ENCODE measurements at regions not wholly inside any gene's neighbourhood (a gene's known extent, or its start where the extent isn't known, plus 50 kb on each side); places are given as distances from the start of the nearest gene placed in this dataset.

GRCh38 chr18:27899893-27900292, 277.0 kb downstream of the CDH2 start:
- H3K27me3 Mint-ChIP-seq (ENCODE audit: low read depth), result no peaks in the 10 kb centered on the region

GRCh38 chr18:27894746-27895145, 282.2 kb downstream of the CDH2 start:
- Mint-ChIP-seq H3K4me3 (no peak overlapping the region), H3K4me1 (ENCODE audit: low read depth) (no peaks in the 10 kb centered on the region), H3K9me3 (peaks cover 1% of the 10 kb centered on the region), H3K36me3 (ENCODE audit: low read depth) (no peaks in the 10 kb centered on the region), H3K27ac (no peak overlapping the region), H3K27me3 (ENCODE audit: low read depth) (no peaks in the 10 kb centered on the region)
- CTCF ChIA-PET, result no interaction called here
- no peak for DNase-seq
- intact Hi-C loops (cut with micrococcal nuclease), result no loop called here

More at GRCh38 chr18:27899893-27900292, 277.0 kb downstream of the CDH2 start:
- intact Hi-C loops (cut with micrococcal nuclease), result no loop called here
- CTCF ChIA-PET, result no interaction called here
- Mint-ChIP-seq H3K4me3 (no peak overlapping the region), H3K27ac (no peak overlapping the region), H3K4me1 (ENCODE audit: low read depth) (no peaks in the 10 kb centered on the region), H3K36me3 (ENCODE audit: low read depth) (no peaks in the 10 kb centered on the region), H3K9me3 (peaks cover 3% of the 10 kb centered on the region)
- no peak for DNase-seq

GRCh38 chr18:27887711-27888495, 289.0 kb downstream of the CDH2 start:
- CTCF ChIA-PET, result interaction anchor here (0.6 kb wide), 1 partner anchor 9 kb away, joined by 3 read pairs; no protein-coding TSS in a partner anchor
- no peaks in the 10 kb centered on the region for H3K36me3 Mint-ChIP-seq (ENCODE audit: low read depth)
- H3K27ac Mint-ChIP-seq, result no peak overlapping the region
- peaks cover 3% of the 10 kb centered on the region for H3K9me3 Mint-ChIP-seq
- DNase-seq, result no peak
- H3K4me1 Mint-ChIP-seq (ENCODE audit: low read depth), result no peaks in the 10 kb centered on the region
- no peaks in the 10 kb centered on the region for H3K27me3 Mint-ChIP-seq (ENCODE audit: low read depth)
- intact Hi-C loops (cut with micrococcal nuclease), result no loop called here
- no peak overlapping the region for H3K4me3 Mint-ChIP-seq

GRCh38 chr18:27887287-27887686, 289.6 kb downstream of the CDH2 start:
- no peaks in the 10 kb centered on the region for H3K4me1 Mint-ChIP-seq (ENCODE audit: low read depth)
- no peaks in the 10 kb centered on the region for H3K36me3 Mint-ChIP-seq (ENCODE audit: low read depth)
- intact Hi-C loops (cut with micrococcal nuclease), result no loop called here
- CTCF ChIA-PET, result no interaction called here
- H3K9me3 Mint-ChIP-seq, result peaks cover 3% of the 10 kb centered on the region
- DNase-seq, result no peak
- no peak overlapping the region for H3K27ac Mint-ChIP-seq
- H3K4me3 Mint-ChIP-seq, result no peak overlapping the region
- no peaks in the 10 kb centered on the region for H3K27me3 Mint-ChIP-seq (ENCODE audit: low read depth)

GRCh38 chr18:27879540-27879939, 297.4 kb downstream of the CDH2 start:
- CTCF ChIA-PET, result no interaction called here
- Mint-ChIP-seq H3K36me3 (ENCODE audit: low read depth) (no peaks in the 10 kb centered on the region), H3K27ac (no peak overlapping the region), H3K9me3 (no peaks in the 10 kb centered on the region), H3K27me3 (ENCODE audit: low read depth) (no peaks in the 10 kb centered on the region), H3K4me3 (no peak overlapping the region), H3K4me1 (ENCODE audit: low read depth) (no peaks in the 10 kb centered on the region)
- intact Hi-C loops (cut with micrococcal nuclease), result no loop called here
- no peak for DNase-seq

- CTCF ChIA-PET, result no interaction called here
- no peaks in the 10 kb centered on the region for H3K9me3 Mint-ChIP-seq
- H3K4me1 Mint-ChIP-seq (ENCODE audit: low read depth), result no peaks in the 10 kb centered on the region
- H3K27me3 Mint-ChIP-seq (ENCODE audit: low read depth), result no peaks in the 10 kb centered on the region
- H3K27ac Mint-ChIP-seq, result no peak overlapping the region
- H3K4me3 Mint-ChIP-seq, result no peak overlapping the region
- intact Hi-C loops (cut with micrococcal nuclease), result no loop called here
- H3K36me3 Mint-ChIP-seq (ENCODE audit: low read depth), result no peaks in the 10 kb centered on the region
- DNase-seq, result no peak
These were observed 305.2 kb downstream of the CDH2 start for GRCh38 chr18:27871726-27872125.

GRCh38 chr18:27869735-27870134, 307.2 kb downstream of the CDH2 start:
- no peaks in the 10 kb centered on the region for H3K27me3 Mint-ChIP-seq (ENCODE audit: low read depth)
- no peak overlapping the region for H3K4me3 Mint-ChIP-seq
- no peaks in the 10 kb centered on the region for H3K9me3 Mint-ChIP-seq
- no peaks in the 10 kb centered on the region for H3K36me3 Mint-ChIP-seq (ENCODE audit: low read depth)
- intact Hi-C loops (cut with micrococcal nuclease), result no loop called here
- CTCF ChIA-PET, result no interaction called here
- no peaks in the 10 kb centered on the region for H3K4me1 Mint-ChIP-seq (ENCODE audit: low read depth)
- H3K27ac Mint-ChIP-seq, result no peak overlapping the region
- no peak for DNase-seq

- Mint-ChIP-seq H3K4me1 (ENCODE audit: low read depth) (no peaks in the 10 kb centered on the region), H3K27ac (no peak overlapping the region), H3K36me3 (ENCODE audit: low read depth) (no peaks in the 10 kb centered on the region), H3K9me3 (no peaks in the 10 kb centered on the region), H3K4me3 (no peak overlapping the region), H3K27me3 (ENCODE audit: low read depth) (no peaks in the 10 kb centered on the region)
- DNase-seq, result no peak
- CTCF ChIA-PET, result no interaction called here
- intact Hi-C loops (cut with micrococcal nuclease), result no loop called here
These were observed 311.5 kb downstream of the CDH2 start for GRCh38 chr18:27865431-27865830.

- CTCF ChIA-PET, result no interaction called here
- Mint-ChIP-seq H3K27ac (no peak overlapping the region), H3K36me3 (ENCODE audit: low read depth) (no peaks in the 10 kb centered on the region), H3K9me3 (no peaks in the 10 kb centered on the region), H3K27me3 (ENCODE audit: low read depth) (no peaks in the 10 kb centered on the region), H3K4me3 (no peak overlapping the region), H3K4me1 (ENCODE audit: low read depth) (no peaks in the 10 kb centered on the region)
- intact Hi-C loops (cut with micrococcal nuclease), result no loop called here
- no peak for DNase-seq
These were observed 313.0 kb downstream of the CDH2 start for GRCh38 chr18:27863780-27864430.

GRCh38 chr18:27862041-27862682, 314.8 kb downstream of the CDH2 start:
- no peaks in the 10 kb centered on the region for H3K9me3 Mint-ChIP-seq
- intact Hi-C loops (cut with micrococcal nuclease), result no loop called here
- no peak overlapping the region for H3K27ac Mint-ChIP-seq
- CTCF ChIA-PET, result no interaction called here
- DNase-seq, result no peak
- H3K4me3 Mint-ChIP-seq, result no peak overlapping the region
- no peaks in the 10 kb centered on the region for H3K4me1 Mint-ChIP-seq (ENCODE audit: low read depth)
- H3K27me3 Mint-ChIP-seq (ENCODE audit: low read depth), result no peaks in the 10 kb centered on the region
- no peaks in the 10 kb centered on the region for H3K36me3 Mint-ChIP-seq (ENCODE audit: low read depth)

GRCh38 chr18:27861539-27861938, 315.4 kb downstream of the CDH2 start:
- Mint-ChIP-seq H3K27ac (no peak overlapping the region), H3K9me3 (no peaks in the 10 kb centered on the region), H3K4me3 (no peak overlapping the region), H3K27me3 (ENCODE audit: low read depth) (no peaks in the 10 kb centered on the region), H3K36me3 (ENCODE audit: low read depth) (no peaks in the 10 kb centered on the region), H3K4me1 (ENCODE audit: low read depth) (no peaks in the 10 kb centered on the region)
- CTCF ChIA-PET, result no interaction called here
- intact Hi-C loops (cut with micrococcal nuclease), result no loop called here
- no peak for DNase-seq

GRCh38 chr18:27860701-27861107, 316.2 kb downstream of the CDH2 start:
- DNase-seq, result no peak
- CTCF ChIA-PET, result interaction anchor here (0.6 kb wide), 1 partner anchor 151 kb away, joined by 4 read pairs; no protein-coding TSS in a partner anchor
- H3K27me3 Mint-ChIP-seq (ENCODE audit: low read depth), result no peaks in the 10 kb centered on the region
- H3K36me3 Mint-ChIP-seq (ENCODE audit: low read depth), result no peaks in the 10 kb centered on the region
- H3K4me1 Mint-ChIP-seq (ENCODE audit: low read depth), result no peaks in the 10 kb centered on the region
- intact Hi-C loops (cut with micrococcal nuclease), result no loop called here
- H3K9me3 Mint-ChIP-seq, result no peaks in the 10 kb centered on the region
- no peak overlapping the region for H3K4me3 Mint-ChIP-seq
- no peak overlapping the region for H3K27ac Mint-ChIP-seq

GRCh38 chr18:27860011-27860410, 316.9 kb downstream of the CDH2 start:
- no peaks in the 10 kb centered on the region for H3K4me1 Mint-ChIP-seq (ENCODE audit: low read depth)
- no peaks in the 10 kb centered on the region for H3K36me3 Mint-ChIP-seq (ENCODE audit: low read depth)
- CTCF ChIA-PET, result no interaction called here
- no peaks in the 10 kb centered on the region for H3K9me3 Mint-ChIP-seq
- intact Hi-C loops (cut with micrococcal nuclease), result no loop called here
- no peaks in the 10 kb centered on the region for H3K27me3 Mint-ChIP-seq (ENCODE audit: low read depth)
- no peak for DNase-seq
- no peak overlapping the region for H3K4me3 Mint-ChIP-seq
- H3K27ac Mint-ChIP-seq, result no peak overlapping the region
